ENCODE measurements at regions not wholly inside any gene's neighbourhood (a gene's known extent, or its start where the extent isn't known, plus 50 kb on each side); places are given as distances from the start of the nearest gene placed in this dataset.

DNA sequence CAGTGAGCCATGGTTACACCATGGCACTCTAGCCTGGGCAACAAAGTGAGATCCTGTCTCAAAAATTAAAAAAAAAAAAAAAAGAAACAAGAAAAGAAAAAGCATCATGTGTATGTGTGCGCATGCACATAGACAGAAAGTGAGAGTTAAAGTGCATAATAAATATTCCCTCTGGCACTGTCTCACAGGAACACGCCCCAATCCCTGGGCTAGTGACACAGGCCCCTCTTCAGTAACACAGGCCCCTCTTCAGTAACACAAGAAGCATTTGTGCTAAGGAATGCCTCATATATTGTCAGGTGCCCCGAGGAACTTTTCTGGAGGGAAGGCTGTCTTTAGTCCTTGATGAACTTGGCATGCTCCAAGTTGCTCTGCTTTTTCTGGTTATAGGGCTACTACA is 57.5 kb downstream of the RPL27A start:
- DNase-seq (ENCODE audit: low spot score), result no peak

GRCh38 chr11:8744423-8744822 is 61.8 kb downstream of the RPL27A start:
- DNase-seq (ENCODE audit: low spot score), result no peak

GRCh38 chr11:8745431-8746253 is 63.0 kb downstream of the RPL27A start:
- no peak for DNase-seq (ENCODE audit: low spot score)

DNA sequence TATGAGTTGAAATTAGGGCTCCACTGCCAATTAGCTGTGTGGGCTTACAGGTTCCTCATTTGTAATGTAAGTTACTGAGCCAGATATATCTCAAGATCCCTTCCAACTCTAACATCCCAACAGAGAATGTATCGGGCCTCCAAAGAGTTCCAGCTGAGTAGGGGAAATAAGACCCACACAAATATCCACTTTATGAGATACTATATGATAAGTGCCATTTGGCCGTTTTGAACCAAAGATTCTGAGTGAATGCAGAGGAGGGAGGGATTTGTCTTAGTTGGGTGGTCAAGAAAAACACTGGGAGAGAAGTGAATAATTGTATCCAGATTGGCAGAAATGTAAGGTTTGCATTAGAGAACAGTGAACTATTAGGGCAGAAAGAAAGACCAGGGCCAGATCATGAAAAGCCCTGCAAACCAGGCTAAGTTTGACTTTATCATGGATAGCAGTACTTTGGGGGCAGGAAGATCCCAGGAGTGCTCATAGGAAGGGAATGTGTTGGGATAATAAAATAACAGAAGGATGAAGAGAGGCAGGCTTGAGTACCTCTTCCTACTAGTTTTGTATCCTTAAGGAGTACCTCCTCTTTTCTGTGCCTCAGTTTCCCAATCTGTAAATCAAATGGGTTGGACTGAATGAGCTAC is 63.9 kb downstream of the RPL27A start:
- DNase-seq (ENCODE audit: low spot score), result no peak

- no peak for DNase-seq (ENCODE audit: low spot score)
Measured at GRCh38 chr11:8747173-8747572, 64.6 kb downstream of the RPL27A start.

DNA sequence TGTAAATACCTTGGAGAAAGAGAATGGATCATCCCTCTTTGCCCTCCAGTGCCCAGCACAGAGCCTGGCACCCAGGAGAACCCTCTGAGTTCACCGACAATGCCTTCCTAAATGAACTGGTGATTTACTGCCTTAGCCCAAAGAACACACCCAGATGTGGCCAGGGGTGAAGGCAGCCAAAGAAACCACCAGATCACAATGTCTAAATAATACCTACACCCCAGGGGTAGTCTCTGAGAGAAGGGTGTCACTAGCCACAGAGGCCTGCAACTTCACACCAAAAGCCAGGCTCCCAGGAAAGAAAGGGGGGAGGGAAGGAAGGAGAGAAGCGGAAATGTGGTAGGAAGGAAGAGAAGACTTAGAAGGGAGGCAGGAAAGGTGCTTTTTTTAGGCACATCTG is 65.7 kb downstream of the RPL27A start:
- DNase-seq (ENCODE audit: low spot score), result no peak

- no peak for DNase-seq (ENCODE audit: low spot score)
Measured at GRCh38 chr11:8749202-8749601, 66.6 kb downstream of the RPL27A start.

DNA sequence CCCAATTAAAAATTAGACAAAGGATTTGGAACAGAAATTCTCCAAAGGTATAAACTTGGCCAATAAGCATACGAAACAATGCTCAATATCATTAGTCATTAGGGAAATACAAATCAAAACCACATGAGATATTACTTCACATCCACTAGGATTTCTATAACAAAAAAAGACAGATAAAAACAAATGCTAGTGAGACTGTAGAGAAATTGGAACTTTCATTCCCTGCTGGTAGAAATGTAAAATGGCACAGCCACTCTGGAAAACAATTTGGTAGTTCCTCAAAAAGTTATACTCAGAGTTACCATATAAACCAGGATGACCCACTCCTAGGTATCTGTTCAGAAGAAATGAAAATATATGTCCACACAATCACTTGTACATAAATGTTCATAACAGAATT is 71.6 kb downstream of the RPL27A start:
- DNase-seq (ENCODE audit: low spot score), result no peak

DNA sequence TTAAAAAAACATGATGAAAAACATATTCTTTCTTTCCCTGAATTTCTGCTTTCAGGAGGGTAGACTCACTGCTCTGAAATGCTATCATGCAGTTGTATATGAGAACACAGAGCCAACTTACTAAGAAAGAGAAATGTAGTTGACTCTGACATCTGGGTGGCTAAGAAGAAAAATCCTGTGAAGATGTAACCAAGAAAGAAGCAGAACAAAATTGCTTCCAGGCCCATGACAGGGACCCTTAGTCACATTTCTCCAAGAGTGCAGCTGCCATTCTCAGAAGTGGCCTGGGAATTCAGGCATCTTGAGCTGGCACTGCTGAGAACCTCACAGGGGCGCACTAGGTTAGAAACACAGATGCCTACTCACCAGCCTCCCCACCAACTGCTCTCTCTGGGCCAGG is 73.6 kb downstream of the RPL27A start:
- no peak for DNase-seq (ENCODE audit: low spot score)

GRCh38 chr11:8757047-8757446 is 74.5 kb downstream of the RPL27A start:
- no peak for DNase-seq (ENCODE audit: low spot score)

DNA sequence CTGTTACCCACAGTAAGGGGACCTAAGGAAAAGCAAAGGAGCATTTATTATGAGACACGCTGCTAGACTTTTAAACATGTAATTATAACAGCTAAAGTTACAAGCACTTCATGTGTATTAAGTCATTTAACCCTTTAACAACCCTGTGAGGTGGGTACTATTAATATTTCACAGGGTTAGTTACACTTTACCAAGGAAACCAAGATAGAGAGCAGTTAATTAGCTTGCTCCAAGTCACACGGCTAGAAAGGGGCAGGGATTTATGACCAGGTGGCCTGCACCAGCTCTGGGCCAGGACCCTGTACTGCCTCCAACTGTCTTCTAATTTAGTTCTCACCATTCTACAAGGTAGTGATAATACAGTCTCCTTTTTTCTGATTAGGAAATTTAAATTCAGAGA is 74.9 kb downstream of the RPL27A start:
- no peak for DNase-seq (ENCODE audit: low spot score)

DNA sequence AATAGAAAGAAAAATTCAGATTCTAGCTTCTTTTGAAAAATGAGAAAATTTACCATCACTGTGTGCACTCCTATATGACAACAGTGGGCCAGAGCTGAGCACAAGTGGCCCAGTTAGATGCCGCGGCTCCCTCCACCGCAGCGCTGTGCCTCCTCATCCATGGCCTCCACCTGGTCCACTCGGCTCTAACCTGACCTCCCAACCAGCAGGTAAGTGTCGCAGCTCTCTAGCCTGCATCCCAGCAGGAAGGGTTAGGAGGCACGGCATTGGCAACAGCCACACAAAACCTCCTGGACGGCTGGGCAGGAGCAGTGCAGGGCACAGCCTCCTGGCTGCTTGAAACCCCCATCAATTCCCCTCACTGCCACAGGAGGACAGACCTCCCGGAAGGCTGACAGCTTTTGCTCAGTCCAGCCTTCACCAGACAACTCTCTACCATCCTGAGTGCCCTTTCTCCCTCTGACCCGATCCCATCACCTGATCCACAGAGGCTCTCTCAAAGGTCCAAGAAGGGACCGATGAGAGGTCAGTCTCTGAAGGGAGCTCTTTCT is 76.1 kb downstream of the RPL27A start:
- no peak for DNase-seq (ENCODE audit: low spot score)

- no peak for DNase-seq (ENCODE audit: low spot score)
Measured at GRCh38 chr11:8759634-8760033, 77.0 kb downstream of the RPL27A start.

DNA sequence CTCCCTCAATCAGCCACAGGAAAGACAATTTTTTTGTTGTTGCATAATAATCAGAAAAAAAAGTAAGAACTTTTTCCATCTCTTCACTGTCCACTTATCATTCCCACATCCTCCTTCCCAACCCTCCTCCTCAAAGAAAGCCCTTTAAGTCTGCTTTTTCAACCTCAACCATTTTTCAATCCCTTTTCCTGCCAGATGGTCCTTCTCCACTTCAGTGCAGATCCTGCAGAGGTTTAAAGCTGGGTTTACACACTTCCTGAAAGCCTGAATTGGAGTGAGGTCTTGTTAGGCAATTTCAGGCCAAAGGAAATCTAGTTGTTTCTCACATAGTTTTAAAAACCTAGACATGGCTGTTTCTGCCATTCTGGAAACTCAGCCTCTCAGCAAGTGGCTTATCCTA is 78.3 kb downstream of the RPL27A start:
- no peak for DNase-seq (ENCODE audit: low spot score)

- no peak for DNase-seq (ENCODE audit: low spot score)
Measured at GRCh38 chr11:8763070-8763685, 80.6 kb downstream of the RPL27A start.

GRCh38 chr11:8765294-8765693 is 82.7 kb downstream of the RPL27A start:
- DNase-seq (ENCODE audit: low spot score), result no peak

GRCh38 chr11:8766043-8766987 is 83.7 kb downstream of the RPL27A start:
- DNase-seq (ENCODE audit: low spot score), result no peak

DNA sequence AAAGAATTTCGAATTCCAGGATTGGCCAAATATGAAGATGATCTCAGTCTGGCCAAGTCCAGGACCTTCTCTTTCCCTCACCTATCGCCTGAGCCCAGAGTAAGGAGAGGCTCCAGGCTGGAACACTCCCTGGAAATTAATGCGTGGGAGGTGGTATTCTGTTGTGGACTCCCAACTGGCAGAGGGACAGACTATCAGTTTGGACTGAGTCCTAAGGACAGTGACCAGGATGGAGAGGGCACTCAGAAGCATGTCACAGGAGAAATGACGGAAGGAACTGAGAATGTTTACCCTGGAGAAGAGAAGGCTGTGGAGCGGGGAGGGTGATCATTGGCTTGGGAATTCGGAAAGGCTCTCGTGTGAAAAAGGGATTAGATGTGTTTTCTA is 84.4 kb downstream of the RPL27A start:
- no peak for DNase-seq (ENCODE audit: low spot score)

DNA sequence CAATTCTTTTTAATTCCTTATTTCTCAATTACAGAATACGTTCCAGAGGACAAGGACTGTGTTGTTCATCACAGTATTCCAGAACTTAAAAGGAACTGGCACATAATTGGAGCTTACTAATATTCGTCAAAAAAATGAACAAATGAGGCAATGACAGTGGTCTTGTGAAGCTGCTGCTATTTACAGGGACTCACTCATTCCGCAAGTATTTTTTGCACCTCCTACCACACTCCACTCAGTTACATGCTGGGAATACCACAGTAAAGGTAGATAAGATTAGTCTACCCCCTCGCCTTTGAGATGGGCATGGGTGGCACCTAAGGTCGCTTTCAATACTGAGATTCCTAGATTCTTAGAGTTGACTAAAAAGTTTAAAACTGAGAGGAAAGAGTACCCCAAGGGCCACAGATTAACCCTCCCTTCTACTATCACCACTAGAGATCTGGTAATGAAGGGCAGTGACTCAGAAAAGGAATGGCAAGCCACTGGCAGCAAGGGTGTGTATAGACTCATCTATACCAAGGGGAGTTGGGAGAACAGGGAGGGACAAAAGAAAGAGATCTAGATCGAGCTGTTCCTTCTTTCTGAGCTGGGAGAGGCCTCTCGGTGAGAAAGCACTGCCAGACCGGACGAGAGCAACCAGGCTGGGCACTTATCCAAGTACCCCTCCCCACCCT is 85.0 kb downstream of the RPL27A start:
- no peak for DNase-seq (ENCODE audit: low spot score)

DNA sequence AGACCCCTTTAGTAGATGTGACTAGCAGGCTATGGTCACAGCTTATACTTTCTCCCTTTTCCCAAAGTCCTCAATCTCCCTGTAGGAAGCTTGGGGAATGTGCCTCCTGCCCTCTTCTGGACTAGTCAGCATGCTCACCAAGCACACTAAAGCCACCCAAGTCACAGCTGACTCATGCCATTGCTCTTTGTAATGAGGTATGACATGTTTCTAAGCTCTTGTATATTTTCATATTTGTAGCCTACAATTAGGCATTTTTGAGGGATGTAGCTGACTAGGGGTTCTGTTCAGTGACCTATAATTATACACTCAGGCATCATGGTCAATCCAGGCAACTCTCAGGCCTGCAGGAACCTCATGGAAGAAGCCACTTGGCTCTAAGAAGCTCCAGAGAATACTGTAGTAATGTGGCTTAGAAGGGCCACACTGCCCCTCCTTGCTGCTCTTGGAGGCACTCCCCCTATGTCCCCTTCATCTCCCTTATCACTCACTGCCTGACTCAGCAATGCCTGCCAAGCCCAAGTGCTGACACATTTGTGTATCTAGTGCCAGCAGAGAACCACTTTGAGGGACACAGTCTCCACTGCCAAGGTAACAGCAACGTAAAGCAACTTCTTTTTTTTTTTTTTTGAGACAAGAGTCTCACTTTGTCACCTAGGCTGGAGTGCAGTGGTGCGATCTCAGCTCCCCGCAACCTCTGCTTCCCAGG is 86.2 kb downstream of the RPL27A start:
- DNase-seq (ENCODE audit: low spot score), result peak; percentile 22
